HG03135 (cell line): ENCODE measurements at regions not wholly inside any gene's neighbourhood (a gene's known extent, or its start where the extent isn't known, plus 50 kb on each side); places are given as distances from the start of the nearest gene placed in this dataset.
"Not testable (repeated sequence)": the region's sequence is repeated elsewhere in the genome, so short reads cannot be mapped to it uniquely, and the experiment has no call there.

Experiments
- ATAC-seq: cut with Tn5 transposase; IDR thresholded peaks from one replicate; pipeline ENCODE4 v1.9.1; 2021; ENCODE audit warnings: mild to moderate bottlenecking, moderate library complexity; ENCODE audit not compliant: unreplicated experiment

GRCh38 chr1:66424530-66424929 lies 109.4 kb upstream of the SGIP1 start:
- not testable (repeated sequence) for ATAC-seq

- no peak for ATAC-seq
These were observed 107.6 kb upstream of the SGIP1 start for GRCh38 chr1:66426239-66426853.

- not testable (repeated sequence) for ATAC-seq
These were observed 103.1 kb upstream of the SGIP1 start for GRCh38 chr1:66430815-66431214.

- ATAC-seq, result no peak
These were observed 102.0 kb upstream of the SGIP1 start for GRCh38 chr1:66431999-66432398.

GRCh38 chr1:66433611-66434010 lies 100.3 kb upstream of the SGIP1 start:
- ATAC-seq, result no peak

GRCh38 chr1:66434096-66434495 lies 99.9 kb upstream of the SGIP1 start:
- no peak for ATAC-seq

- ATAC-seq, result no peak
These were observed 98.4 kb upstream of the SGIP1 start for GRCh38 chr1:66435541-66435940.

- ATAC-seq, result peak; percentile 58
These were observed 97.4 kb upstream of the SGIP1 start for GRCh38 chr1:66436378-66437135.

- no peak for ATAC-seq
These were observed 96.9 kb upstream of the SGIP1 start for GRCh38 chr1:66437136-66437401.

- ATAC-seq, result no peak
These were observed 95.9 kb upstream of the SGIP1 start for GRCh38 chr1:66438062-66438461.

- no peak for ATAC-seq
These were observed 95.5 kb upstream of the SGIP1 start for GRCh38 chr1:66438501-66438900.

- ATAC-seq, result peak; percentile 69
These were observed 94.8 kb upstream of the SGIP1 start for GRCh38 chr1:66439031-66439740.

GRCh38 chr1:66443793-66444192 lies 90.2 kb upstream of the SGIP1 start:
- no peak for ATAC-seq

- no peak for ATAC-seq
These were observed 89.3 kb upstream of the SGIP1 start for GRCh38 chr1:66444438-66445265.

GRCh38 chr1:66445492-66446181 lies 88.3 kb upstream of the SGIP1 start:
- peak; percentile 75 for ATAC-seq

GRCh38 chr1:66446261-66447001 lies 87.5 kb upstream of the SGIP1 start:
- peak; percentile 40 for ATAC-seq

GRCh38 chr1:66450043-66450514 lies 83.9 kb upstream of the SGIP1 start:
- no peak for ATAC-seq

- no peak for ATAC-seq
These were observed 83.1 kb upstream of the SGIP1 start for GRCh38 chr1:66450847-66451246.

GRCh38 chr1:66452162-66452561 lies 81.8 kb upstream of the SGIP1 start:
- ATAC-seq, result no peak

- ATAC-seq, result peak; percentile 74
These were observed 81.0 kb upstream of the SGIP1 start for GRCh38 chr1:66452982-66453381.
